ENCODE measurements at regions not wholly inside any gene's neighbourhood (a gene's known extent, or its start where the extent isn't known, plus 50 kb on each side); places are given as distances from the start of the nearest gene placed in this dataset.

DNA sequence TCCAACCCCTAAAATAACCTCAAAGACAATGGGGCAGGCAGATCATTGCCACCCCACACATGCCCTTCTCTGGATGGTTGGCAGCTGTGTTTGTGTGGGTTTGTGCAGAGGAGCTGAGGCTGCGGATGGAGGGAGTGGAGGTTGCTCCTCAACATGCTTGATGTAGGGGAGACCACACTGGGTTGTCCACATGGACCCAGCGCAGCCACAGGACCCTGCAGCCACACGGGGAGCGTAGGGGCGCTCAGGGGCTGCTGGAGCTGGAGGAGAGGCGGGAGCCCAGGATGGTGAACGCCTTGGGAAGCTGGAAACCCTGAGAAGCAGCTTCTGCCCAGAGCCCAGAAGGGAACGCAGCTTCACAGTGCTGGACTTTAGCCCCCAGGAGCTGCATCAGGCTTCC lies 56.3 kb upstream of the TMEM18 start:
- no peak overlapping the region for H3K4me3 ChIP-seq (ENCODE audit: low read length)
- no peak overlapping the region for H3K9ac ChIP-seq (ENCODE audit: extremely low read depth, low read length, poor library complexity, severe bottlenecking)
- H3K36me3 ChIP-seq (ENCODE audit: control insufficient read depth, insufficient read depth, low read length) = no peaks in the 10 kb centered on the region
- H3K27ac Mint-ChIP-seq = no peak overlapping the region
- no peak overlapping the region for H3K4me3 Mint-ChIP-seq
- H3K27ac ChIP-seq (ENCODE audit: low read depth, low read length) = no peak overlapping the region
- no peak for DNase-seq
- WGBS, 2 experiments (ENCODE audit: insufficient coverage in 1 of 2, insufficient read length in 1 of 2) = 93 to 98% methylated on average over 7 to 8 of the region's 8 CpGs
- H3K4me1 Mint-ChIP-seq = no peaks in the 10 kb centered on the region
- H3K36me3 Mint-ChIP-seq (ENCODE audit: low read depth) = no peaks in the 10 kb centered on the region
- H3K27me3 ChIP-seq (ENCODE audit: control insufficient read depth, insufficient read depth, low read length, poor library complexity, severe bottlenecking) = no peaks in the 10 kb centered on the region
- peaks cover 1% of the 10 kb centered on the region for H3K9me3 Mint-ChIP-seq
- no peaks in the 10 kb centered on the region for H3K4me1 ChIP-seq (ENCODE audit: control insufficient read depth, insufficient read depth, low read length)
- peaks cover 3% of the 10 kb centered on the region for H3K27me3 Mint-ChIP-seq (ENCODE audit: insufficient read depth)
- TF ChIP-seq, protein P1, sequence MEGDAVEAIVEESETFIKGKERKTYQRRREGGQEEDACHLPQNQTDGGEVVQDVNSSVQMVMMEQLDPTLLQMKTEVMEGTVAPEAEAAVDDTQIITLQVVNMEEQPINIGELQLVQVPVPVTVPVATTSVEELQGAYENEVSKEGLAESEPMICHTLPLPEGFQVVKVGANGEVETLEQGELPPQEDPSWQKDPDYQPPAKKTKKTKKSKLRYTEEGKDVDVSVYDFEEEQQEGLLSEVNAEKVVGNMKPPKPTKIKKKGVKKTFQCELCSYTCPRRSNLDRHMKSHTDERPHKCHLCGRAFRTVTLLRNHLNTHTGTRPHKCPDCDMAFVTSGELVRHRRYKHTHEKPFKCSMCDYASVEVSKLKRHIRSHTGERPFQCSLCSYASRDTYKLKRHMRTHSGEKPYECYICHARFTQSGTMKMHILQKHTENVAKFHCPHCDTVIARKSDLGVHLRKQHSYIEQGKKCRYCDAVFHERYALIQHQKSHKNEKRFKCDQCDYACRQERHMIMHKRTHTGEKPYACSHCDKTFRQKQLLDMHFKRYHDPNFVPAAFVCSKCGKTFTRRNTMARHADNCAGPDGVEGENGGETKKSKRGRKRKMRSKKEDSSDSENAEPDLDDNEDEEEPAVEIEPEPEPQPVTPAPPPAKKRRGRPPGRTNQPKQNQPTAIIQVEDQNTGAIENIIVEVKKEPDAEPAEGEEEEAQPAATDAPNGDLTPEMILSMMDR (conservative IDR thresholded peaks at IDR 0.05) = no peak
- no peaks in the 10 kb centered on the region for H3K9me3 ChIP-seq (ENCODE audit: control insufficient read depth, low read length)

- Histone ChIP-seq H3K4me3 (ENCODE audit: low read length) (no peak overlapping the region), H3K9ac (ENCODE audit: extremely low read depth, low read length, poor library complexity, severe bottlenecking) (no peak overlapping the region), H3K9me3 (ENCODE audit: control insufficient read depth, low read length) (no peaks in the 10 kb centered on the region), H3K27me3 (ENCODE audit: control insufficient read depth, insufficient read depth, low read length, poor library complexity, severe bottlenecking) (no peaks in the 10 kb centered on the region), H3K4me1 (ENCODE audit: control insufficient read depth, insufficient read depth, low read length) (no peaks in the 10 kb centered on the region), H3K27ac (ENCODE audit: low read depth, low read length) (no peak overlapping the region), H3K36me3 (ENCODE audit: control insufficient read depth, insufficient read depth, low read length) (no peaks in the 10 kb centered on the region)
- Mint-ChIP-seq H3K4me3 (no peak overlapping the region), H3K4me1 (no peaks in the 10 kb centered on the region), H3K27ac (no peak overlapping the region), H3K9me3 (peaks cover 1% of the 10 kb centered on the region), H3K36me3 (ENCODE audit: low read depth) (no peaks in the 10 kb centered on the region), H3K27me3 (ENCODE audit: insufficient read depth) (peaks cover 3% of the 10 kb centered on the region)
- WGBS, 2 experiments (ENCODE audit: insufficient coverage in 1 of 2, insufficient read length in 1 of 2) = 91 to 93% methylated on average over 6 to 17 of the region's 20 CpGs
- DNase-seq = no peak
- TF ChIP-seq, protein P1 (conservative IDR thresholded peaks at IDR 0.05) = no peak
Observed at GRCh38 chr2:733001-733400, 55.8 kb upstream of the TMEM18 start.

DNA sequence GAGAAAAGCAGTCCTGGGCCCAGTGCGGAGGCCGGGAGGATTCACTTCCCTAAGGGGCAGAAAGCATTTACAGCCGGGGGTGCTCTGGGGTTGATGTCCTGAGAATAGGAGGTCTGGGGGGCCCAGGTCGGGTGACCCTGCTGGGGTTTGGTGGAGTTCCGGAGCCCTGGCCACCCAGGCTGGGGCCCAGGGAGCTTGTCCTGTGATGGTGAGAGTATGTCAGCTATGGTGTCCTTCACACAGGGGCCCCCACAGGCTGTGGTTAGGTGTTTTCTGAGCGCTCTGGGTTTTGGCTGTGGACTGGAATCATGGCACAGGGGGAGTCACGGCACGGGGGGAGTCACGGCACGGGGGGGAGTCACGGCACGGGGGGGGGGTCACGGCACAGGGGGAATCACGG lies 54.5 kb upstream of the TMEM18 start:
- Histone ChIP-seq H3K9ac (ENCODE audit: extremely low read depth, low read length, poor library complexity, severe bottlenecking) (no peak overlapping the region), H3K27me3 (ENCODE audit: control insufficient read depth, insufficient read depth, low read length, poor library complexity, severe bottlenecking) (no peaks in the 10 kb centered on the region), H3K36me3 (ENCODE audit: control insufficient read depth, insufficient read depth, low read length) (no peaks in the 10 kb centered on the region), H3K4me1 (ENCODE audit: control insufficient read depth, insufficient read depth, low read length) (no peaks in the 10 kb centered on the region), H3K4me3 (ENCODE audit: low read length) (no peak overlapping the region), H3K27ac (ENCODE audit: low read depth, low read length) (no peak overlapping the region), H3K9me3 (ENCODE audit: control insufficient read depth, low read length) (no peaks in the 10 kb centered on the region)
- Mint-ChIP-seq H3K9me3 (peaks cover 1% of the 10 kb centered on the region), H3K4me1 (no peaks in the 10 kb centered on the region), H3K27me3 (ENCODE audit: insufficient read depth) (peaks cover 3% of the 10 kb centered on the region), H3K27ac (peak overlapping the region; percentile 30), H3K4me3 (no peak overlapping the region), H3K36me3 (ENCODE audit: low read depth) (no peaks in the 10 kb centered on the region)
- DNase-seq = no peak
- TF ChIP-seq, protein P1 (conservative IDR thresholded peaks at IDR 0.05) = no peak
- 88% methylated on average over 12 of the region's 14 CpGs; no CpG with 5 or more reads in 1 of the 2 experiments for WGBS, 2 experiments (ENCODE audit: insufficient coverage in 1 of 2, insufficient read length in 1 of 2)

Data from endodermal cell (in vitro differentiated cells).